NCI-H2227 (cell line): ENCODE measurements at regions not wholly inside any gene's neighbourhood (a gene's known extent, or its start where the extent isn't known, plus 50 kb on each side); places are given as distances from the start of the nearest gene placed in this dataset.
"Not testable (repeated sequence)": the region's sequence is repeated elsewhere in the genome, so short reads cannot be mapped to it uniquely, and the experiment has no call there.

Experiments
- DNase-seq: peaks from one replicate; lab custom pipeline; 2025; ENCODE audit not compliant: unreplicated experiment; lab: John Stamatoyannopoulos, UW

DNA sequence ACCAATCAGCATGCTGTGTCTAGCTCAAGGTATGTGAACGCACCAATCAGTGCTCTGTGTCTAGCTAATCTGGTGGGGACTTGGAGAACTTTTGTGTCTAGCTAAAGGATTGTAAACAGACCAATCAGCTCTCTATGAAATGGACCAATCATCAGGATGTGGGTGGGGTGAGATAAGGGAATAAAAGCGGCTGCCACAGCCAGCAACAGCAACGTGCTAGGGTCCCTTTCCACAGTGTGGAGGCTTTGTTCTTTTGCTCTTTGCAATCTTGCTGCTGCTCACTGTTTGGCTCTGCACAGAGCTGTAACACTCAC, 1353.9 kb upstream of the CDH18 start:
- DNase-seq, result not testable (repeated sequence)

GRCh38 chr5:21341203-21341947, 1353.4 kb upstream of the CDH18 start:
- DNase-seq, result not testable (repeated sequence)

DNA sequence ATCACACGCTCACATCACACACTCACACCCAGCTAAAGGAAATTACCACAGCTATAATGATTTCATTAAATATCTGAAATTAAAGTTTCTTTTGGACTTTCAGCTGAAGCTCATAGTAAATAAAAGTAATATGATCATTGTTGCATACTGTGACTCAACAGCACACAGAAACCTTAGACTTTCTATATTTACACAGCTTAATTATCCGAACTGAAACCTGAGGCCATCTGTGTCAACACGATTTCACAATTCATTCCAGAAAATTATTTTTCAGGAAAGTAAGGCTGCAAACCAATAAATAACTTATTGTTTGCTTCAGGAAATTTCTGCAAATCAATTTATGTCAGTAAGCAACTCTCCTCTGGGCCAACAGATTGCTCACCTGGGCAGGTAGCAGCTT, 1352.2 kb upstream of the CDH18 start:
- not testable (repeated sequence) for DNase-seq

- DNase-seq, result not testable (repeated sequence)
These were observed 1348.5 kb upstream of the CDH18 start for GRCh38 chr5:21336478-21336877.

- DNase-seq, result not testable (repeated sequence)
These were observed 1327.4 kb upstream of the CDH18 start for GRCh38 chr5:21315376-21315775.

- not testable (repeated sequence) for DNase-seq
These were observed 1313.2 kb upstream of the CDH18 start for GRCh38 chr5:21301205-21301604.

DNA sequence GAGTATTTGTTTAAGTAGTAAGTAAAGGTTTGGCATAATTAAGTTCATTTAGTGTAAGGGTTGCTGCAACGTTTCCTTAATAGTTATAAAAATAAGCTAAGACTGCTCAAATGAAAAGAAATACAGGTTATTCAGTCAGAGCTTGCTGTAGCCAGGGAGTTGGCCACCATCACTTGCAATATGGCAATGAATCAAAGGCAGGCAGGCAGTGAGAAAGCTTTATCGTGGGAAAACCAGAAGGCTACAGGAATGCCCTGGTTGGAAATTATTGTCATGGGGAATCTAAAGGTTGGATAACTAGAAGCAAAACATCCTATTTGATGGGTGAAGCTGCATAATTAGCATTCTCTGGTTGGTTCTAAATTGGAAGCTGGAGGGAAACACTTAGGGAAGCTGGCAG, 1286.4 kb upstream of the CDH18 start:
- DNase-seq, result not testable (repeated sequence)

- no peak for DNase-seq
These were observed 1275.4 kb upstream of the CDH18 start for GRCh38 chr5:21263361-21263760.

DNA sequence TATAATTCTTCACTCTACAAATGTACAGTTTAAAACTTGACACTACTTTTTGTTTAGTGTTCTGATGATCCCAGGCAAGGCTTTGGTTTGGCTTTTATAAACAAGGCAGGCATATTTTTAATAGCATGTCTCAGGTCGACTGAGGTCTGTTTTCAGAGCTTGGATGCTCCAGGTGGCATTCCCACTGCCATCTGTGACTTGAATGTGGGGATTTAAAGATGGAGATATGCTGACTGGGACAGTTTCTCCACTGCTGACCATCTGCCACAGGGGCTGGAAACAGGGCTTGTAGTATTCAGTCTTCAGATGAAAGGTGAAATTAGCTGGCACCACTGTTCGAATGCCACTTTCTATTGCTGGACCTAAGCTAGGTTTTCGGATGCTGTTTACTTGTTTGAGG, 1266.2 kb upstream of the CDH18 start:
- DNase-seq, result no peak

- DNase-seq, result no peak
These were observed 1257.0 kb upstream of the CDH18 start for GRCh38 chr5:21244982-21245381.

DNA sequence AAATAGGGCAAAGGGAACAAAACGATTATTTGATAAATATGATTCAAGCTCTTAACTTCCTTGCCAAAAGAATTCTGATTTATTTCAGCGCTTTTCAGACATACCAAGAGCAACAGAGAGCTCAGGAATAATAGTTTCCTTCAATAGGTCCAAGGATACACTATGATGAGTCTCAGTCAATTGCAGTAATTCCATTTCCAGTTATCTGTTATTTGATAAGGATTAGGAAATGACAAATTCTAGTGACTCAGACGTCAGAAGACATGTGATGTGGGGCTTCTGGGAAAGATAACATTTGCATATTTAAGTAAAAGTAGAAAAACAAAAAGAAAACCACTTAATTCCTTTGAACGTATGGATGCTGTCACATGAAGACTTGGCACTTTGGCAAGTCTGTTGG, 1250.8 kb upstream of the CDH18 start:
- no peak for DNase-seq

GRCh38 chr5:21237461-21237860, 1249.5 kb upstream of the CDH18 start:
- no peak for DNase-seq

GRCh38 chr5:21236971-21237427, 1249.0 kb upstream of the CDH18 start:
- no peak for DNase-seq

GRCh38 chr5:21236104-21236503, 1248.1 kb upstream of the CDH18 start:
- DNase-seq, result no peak

GRCh38 chr5:21225223-21226064, 1237.4 kb upstream of the CDH18 start:
- no peak for DNase-seq

GRCh38 chr5:21221616-21222015, 1233.6 kb upstream of the CDH18 start:
- no peak for DNase-seq

- no peak for DNase-seq
These were observed 1232.0 kb upstream of the CDH18 start for GRCh38 chr5:21219966-21220365.

DNA sequence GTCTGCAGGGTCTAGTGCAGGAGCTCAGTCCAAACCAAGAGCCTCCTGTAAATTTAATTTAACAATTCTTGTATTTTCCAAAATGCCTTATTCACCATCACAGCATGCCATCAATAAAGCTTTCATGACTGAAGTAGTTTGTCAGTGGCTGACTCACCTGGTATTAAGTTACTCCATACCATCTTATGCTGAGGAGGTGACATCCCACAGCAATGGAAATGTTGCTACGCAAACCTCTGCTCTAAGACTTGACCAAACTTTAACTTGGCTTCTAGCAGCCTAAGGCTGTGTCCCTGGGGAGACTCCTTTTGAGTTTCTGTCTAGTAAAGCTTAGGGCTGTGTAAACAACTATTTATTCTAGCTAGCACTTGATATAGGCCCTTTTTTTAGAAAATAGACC, 1231.3 kb upstream of the CDH18 start:
- no peak for DNase-seq

- no peak for DNase-seq
These were observed 1224.0 kb upstream of the CDH18 start for GRCh38 chr5:21212026-21212425.

GRCh38 chr5:21209409-21209808, 1221.4 kb upstream of the CDH18 start:
- no peak for DNase-seq

DNA sequence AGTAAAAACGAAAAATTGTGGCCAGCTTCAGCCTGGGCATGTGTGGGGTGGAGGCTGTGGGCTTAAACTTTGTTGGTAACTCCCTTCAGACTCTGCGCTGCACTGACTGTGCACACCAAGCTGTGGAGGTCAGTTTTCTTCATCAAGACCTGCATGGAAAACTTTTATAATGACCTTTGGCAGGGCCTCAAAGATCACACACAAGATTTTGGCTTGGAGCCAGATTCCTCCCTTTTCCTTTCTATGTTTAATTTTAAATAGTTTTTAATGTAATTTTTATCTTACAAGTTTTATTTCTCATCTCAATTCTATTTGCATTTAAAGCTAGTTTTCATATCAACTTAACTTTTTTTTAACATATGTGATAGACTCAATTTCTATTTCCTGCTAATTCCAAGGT, 1211.1 kb upstream of the CDH18 start:
- DNase-seq, result no peak

- no peak for DNase-seq
These were observed 1207.1 kb upstream of the CDH18 start for GRCh38 chr5:21195145-21195544.
